C4-2B (cell line): ENCODE measurements at regions not wholly inside any gene's neighbourhood (a gene's known extent, or its start where the extent isn't known, plus 50 kb on each side); places are given as distances from the start of the nearest gene placed in this dataset.

ENCODE experiments used
- CTCF ChIP-seq: fragments of 450-650 bp; conservative IDR thresholded peaks from 2 replicates; pipeline ENCODE4 v1.5.1; 2017; ENCODE audit warnings: mild to moderate bottlenecking
- ZFX ChIP-seq: fragments of 450-650 bp; IDR thresholded peaks from 2 replicates; pipeline ENCODE4 v1.6.1; 2017

DNA sequence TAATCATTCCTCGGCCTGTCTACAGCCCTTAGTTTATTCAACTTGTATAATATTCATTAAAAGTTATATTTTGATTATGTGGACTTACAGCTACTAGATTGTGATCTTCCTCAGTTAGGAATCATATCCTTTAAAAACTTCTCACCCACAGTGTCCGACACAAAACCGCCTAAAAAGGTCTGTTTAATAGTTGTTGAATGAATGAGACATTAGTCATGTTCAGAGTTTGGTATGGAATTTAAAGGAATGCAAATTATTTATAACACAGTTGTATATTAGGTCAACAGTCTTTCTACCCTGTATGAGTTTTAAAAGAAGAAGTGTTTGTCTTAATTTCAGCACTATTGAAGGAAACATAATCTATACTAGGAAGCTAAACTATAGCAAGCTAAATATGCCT lies 390.0 kb downstream of the ARL4A start:
- TF ChIP-seq CTCF, result no peak
- no peak for TF ChIP-seq ZFX
